HG02763 (cell line): ENCODE measurements at regions not wholly inside any gene's neighbourhood (a gene's known extent, or its start where the extent isn't known, plus 50 kb on each side); places are given as distances from the start of the nearest gene placed in this dataset.

Experiments
- ATAC-seq: cut with Tn5 transposase; IDR thresholded peaks from one replicate; pipeline ENCODE4 v1.9.1; 2021; ENCODE audit warnings: mild to moderate bottlenecking, moderate library complexity; ENCODE audit not compliant: unreplicated experiment

GRCh38 chr15:69782809-69783208 lies 314.9 kb downstream of the TLE3 start:
- no peak for ATAC-seq

DNA sequence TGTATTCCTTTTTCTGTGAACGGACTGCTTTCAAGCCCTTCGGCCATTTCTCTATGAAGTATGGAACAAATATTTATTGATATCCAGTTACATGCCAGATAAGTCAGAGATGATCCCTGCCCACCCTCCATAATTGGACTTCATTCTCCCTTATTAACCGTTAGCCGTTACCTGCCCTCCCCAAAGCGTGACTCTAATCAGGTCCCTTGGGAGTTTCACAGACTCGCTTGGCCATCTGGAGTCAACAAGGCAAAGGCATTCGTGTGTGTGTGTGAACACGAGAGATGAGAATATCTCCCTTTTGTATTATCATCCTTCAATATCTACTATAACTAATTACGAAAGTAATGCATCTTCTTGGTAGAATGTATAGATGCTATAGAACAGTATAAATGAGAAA lies 314.5 kb downstream of the TLE3 start:
- ATAC-seq: no peak

- ATAC-seq: no peak
Observed at GRCh38 chr15:69784798-69785566, 312.7 kb downstream of the TLE3 start.

DNA sequence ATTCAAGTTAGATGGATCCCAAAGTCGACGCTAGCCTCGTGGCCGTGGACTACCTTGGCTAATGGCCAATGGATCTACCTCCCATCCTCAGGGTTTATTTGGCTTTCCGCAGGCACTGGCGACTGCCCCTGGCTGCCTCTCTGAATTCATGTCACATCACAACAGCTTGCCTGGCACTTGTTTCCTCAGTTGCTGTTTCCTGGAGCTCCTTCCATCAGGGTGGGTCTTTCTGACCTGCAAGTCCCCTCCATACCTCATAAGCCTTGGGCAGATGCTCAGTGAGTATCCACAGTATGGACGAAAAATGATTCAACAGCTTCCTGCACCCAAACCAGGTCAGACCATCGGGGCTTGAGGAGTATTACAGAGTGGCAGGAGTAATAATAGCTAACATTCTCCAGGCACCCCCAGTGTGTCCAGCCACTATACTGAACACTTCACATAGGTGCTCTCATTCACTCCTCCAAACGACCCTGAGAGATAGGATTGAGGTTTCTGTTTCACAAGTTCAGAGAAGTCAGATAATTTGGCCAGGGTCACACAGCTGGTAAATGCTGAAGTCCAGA lies 311.5 kb downstream of the TLE3 start:
- ATAC-seq: no peak

- no peak for ATAC-seq
Observed at GRCh38 chr15:69787791-69788190, 309.9 kb downstream of the TLE3 start.

DNA sequence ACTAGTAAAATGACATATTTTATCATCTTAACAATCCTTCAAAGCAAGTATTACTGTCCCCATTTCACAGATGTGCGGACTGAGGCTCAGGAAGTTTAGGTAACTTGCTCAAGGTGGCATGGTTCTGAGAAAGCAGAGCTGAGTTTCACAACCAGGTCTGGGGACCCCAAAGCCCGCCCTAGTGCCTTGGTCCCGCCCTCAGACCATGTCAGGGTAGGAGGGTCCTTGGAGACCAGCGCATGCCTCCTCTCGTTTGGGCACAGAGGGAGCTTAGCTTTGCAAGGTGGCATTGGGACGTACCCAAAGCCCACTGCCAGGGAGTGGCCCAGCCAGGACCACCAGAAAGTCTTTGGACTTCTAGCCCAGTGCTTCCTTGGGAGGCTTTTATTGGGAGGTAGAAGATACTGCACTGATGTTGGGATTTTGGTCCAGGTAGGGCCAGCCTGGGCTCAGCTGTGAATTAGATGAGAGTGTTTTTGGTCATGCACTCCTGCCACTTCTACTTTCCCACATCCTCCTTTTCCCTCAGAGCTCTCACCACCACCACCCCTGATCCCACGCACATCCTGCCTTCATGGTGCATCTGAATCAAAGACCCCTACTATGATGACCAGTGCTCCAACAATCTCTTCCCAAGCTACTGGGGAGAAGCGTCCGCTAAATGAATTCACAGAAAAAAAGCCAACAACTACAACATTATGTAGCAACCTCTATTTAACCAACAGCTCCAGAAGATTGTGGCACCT lies 307.9 kb downstream of the TLE3 start:
- ATAC-seq: no peak

- ATAC-seq: no peak
Observed at GRCh38 chr15:69790632-69791031, 307.1 kb downstream of the TLE3 start.

DNA sequence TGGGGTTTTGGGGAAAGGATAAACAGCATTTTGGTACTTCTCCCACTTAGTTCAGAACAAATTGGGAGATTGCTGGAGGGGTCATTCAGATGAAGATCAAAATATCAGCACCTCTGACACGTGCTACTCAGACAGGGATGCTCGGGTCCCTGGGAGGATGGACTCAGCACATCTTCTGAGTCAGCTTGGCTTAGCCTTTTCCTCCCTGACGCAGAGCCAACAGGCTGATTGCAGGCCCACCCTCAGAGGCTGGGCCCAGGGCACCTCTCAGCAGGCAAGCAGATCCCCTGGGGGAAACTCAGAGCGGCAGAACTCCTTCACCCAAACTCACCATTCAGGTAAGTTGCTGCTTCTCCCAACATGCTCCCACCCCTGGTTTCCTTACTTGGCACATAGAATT lies 304.9 kb downstream of the TLE3 start:
- ATAC-seq: no peak

DNA sequence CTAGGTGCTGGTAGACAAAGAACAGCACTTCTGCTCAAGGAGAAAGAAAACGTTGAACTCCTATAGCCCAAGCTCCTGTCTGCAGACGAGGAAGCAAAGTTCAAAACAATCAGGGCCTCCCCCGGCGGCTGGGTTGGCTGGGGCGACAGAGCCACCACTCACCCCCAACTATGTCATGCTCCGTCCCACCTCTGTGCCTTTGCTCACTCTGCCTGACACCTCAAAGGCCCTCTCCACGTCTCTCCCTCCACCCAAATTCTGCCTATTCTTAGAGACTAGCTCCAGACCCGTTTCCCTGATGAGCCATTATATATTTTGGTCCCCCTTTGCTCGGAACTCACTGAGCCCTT lies 304.3 kb downstream of the TLE3 start:
- ATAC-seq: no peak

- ATAC-seq: no peak
Observed at GRCh38 chr15:69793781-69794451, 303.8 kb downstream of the TLE3 start.

DNA sequence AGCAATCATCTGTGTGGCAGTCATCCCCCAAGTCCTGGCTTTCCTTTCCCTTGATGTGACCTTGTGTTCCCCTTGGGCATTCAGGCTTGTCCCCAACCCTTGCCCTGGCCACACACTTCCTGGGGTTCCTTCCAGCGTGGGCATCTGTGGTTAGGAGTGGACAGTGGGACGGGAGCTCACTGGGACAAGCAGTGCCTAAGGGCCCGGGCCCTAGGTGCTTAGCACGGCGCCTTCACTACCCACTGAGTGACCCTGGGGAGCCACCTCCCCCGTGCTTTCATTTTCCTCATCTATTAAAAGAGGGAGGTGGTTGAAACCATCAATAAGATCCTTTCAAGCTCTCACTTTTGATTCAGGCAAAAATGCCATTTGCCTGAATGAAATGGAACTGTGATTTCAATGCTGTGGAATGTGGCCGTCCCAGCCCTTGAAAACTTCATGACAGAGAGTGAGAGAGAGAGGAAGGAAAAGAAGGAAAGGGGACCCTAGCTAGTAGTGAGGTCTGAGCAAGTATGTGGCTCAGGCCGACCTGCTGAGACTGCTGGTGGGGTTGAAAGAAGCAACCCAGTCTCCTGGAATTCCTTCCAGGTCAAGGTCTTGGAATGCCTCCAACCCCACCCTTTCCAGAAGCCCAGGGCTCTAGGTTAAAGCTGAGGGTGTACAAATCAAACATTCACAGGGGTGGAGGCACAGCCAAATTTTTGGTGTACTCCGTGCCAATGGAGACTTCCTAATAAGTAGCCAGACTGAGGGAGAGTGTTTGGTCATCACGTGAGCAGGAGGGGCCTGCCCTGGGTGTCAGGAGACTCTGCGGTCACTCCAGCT lies 302.9 kb downstream of the TLE3 start:
- ATAC-seq: no peak

GRCh38 chr15:69795601-69796000 lies 302.1 kb downstream of the TLE3 start:
- no peak for ATAC-seq

GRCh38 chr15:69797051-69797595 lies 300.6 kb downstream of the TLE3 start:
- ATAC-seq: no peak

DNA sequence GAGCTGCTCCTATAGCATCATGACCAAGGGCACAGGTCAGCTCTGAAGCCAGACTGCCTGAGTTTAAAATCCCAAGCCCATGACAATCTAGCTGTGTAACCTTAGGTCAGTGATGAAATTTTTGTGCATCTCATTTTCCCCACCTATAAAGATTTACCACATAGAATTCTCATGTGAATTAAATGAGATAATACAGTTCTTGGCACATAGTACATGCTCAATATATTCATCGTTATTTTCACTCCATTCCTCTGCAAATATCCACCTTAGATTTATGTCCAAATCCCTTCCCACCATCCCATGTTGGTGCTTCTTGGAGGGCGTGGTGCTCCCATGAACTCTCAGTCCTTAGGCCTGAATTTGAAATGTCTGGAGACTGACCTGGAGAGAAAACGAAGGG lies 300.1 kb downstream of the TLE3 start:
- ATAC-seq: no peak

DNA sequence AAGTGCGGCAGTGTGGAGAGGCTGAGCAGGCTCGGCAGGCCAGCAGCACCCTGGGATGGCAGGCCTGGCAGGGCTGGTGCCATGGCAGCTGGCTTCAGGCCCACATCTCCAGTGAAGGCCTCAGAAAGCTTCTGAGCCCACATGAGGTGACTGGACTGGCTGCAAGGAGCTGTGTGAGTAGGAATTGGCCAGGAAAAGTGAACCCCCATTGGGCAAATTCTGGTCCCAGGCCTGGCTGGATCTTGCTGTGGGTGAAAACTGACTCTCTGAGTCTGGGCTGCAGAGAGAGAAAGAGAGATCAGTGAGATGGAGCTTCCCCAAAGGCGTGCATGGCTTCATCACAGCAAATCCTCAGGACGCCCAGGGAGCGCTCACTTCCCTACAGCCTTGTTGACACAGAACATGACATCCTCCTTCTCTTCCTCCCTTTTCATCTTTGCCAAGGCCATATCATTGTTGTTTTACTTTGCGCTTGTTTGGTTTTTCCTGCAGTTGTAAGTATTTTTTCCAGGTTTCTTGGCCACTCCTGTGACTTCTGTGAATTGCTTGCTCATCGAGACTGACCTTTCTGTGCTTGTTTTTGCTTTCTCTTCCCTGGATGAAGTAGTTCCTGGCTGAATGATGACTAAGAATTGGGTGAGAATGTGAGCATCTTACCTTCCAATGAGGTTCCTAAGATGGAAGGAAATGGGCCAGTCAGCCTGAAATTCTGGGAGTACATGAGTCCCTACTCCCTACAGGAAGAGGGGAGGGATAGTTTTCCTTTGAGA lies 299.1 kb downstream of the TLE3 start:
- no peak for ATAC-seq

- ATAC-seq: no peak
Observed at GRCh38 chr15:69801144-69801543, 296.6 kb downstream of the TLE3 start.

GRCh38 chr15:69802432-69802831 lies 295.3 kb downstream of the TLE3 start:
- ATAC-seq: no peak

DNA sequence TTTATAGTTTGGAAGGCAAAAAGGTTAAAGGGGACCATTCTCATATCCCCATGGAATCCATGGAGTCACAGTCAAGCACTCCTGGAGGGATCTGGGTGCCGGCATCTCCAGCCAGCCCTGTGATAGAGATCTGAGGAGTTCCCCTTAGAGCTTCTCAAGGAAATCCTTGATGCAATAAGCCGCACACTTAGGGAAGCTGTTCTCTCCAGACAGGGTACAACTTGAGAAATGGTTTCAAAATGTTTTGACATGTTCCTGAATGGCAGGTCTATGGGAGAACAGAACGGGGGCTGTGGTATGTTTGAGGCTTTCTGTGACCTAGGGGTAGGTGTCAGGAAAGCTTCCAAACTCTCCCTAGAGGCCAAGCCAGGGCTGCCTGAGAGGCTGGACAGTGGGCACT lies 292.9 kb downstream of the TLE3 start:
- no peak for ATAC-seq

DNA sequence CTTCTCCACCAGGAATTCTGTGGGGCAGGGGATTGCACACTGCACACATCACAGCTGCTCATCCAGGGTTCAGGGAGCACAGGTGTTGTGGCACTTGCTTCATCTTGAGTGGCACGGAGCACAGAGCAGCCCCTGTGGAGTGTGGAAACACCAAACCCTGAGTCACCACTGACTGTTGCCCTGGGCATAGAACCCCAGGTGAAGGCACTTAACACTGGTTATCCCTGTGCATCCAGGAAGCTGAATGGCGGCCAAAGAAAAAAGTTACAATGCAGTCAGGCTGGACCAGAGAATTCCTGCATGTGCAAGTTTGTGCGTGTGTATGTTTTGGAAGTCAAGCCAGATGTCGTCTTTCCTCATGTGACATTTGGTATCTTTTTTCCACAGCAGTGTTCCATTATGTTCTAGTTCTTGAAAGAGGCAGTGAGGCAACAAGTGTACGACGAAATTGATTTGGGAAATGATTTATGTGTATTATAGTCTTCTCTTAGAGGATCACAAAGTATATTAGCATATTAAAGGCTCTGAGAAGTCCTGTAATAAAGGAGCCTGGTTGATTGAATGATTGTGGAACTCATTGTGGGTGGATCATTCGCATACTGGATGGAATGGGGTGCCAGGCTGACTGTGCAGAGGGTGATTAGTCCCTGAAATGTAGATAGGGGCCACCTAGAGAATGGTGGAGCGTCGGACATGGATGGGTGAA lies 292.3 kb downstream of the TLE3 start:
- no peak for ATAC-seq
